ENCODE measurements at regions not wholly inside any gene's neighbourhood (a gene's known extent, or its start where the extent isn't known, plus 50 kb on each side); places are given as distances from the start of the nearest gene placed in this dataset.

DNA sequence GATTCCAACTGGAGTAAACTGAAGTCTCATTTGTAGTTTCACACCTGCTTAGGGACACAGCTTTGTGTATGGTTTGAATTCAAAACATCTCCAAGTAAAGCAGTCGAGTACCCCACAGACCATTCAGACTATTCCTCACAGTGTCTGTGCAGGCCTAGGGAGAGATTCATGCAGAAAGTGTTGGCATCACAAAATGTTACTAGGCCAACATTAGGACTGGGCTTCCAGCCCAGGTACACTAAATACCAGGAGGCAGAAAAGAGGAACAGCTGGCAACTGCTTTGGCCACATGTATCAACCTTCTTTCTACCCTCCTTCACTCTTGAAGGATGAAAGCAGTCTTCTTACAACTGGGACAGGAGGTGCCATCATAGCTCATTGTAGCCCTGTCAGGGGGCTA, 270.4 kb upstream of the TMEFF2 start:
- no peak overlapping the region for H3K27ac ChIP-seq (ENCODE audit: low read depth, low read length)
- no peaks in the 10 kb centered on the region for H3K4me1 ChIP-seq (ENCODE audit: control insufficient read depth, insufficient read depth, low read length)
- H3K27me3 ChIP-seq (ENCODE audit: control insufficient read depth, insufficient read depth, low read length): no peaks in the 10 kb centered on the region
- H3K4me3 ChIP-seq (ENCODE audit: low read depth, low read length): no peak overlapping the region
- no peaks in the 10 kb centered on the region for H3K9me3 ChIP-seq (ENCODE audit: control insufficient read depth, insufficient read depth, low read depth, low read length)
- H3K36me3 ChIP-seq (ENCODE audit: control insufficient read depth, insufficient read depth, low read length): no peaks in the 10 kb centered on the region
- no peak overlapping the region for H3K9ac ChIP-seq (ENCODE audit: low read length)

GRCh38 chr2:192459422-192459821, 264.7 kb upstream of the TMEFF2 start:
- H3K27me3 ChIP-seq (ENCODE audit: control insufficient read depth, insufficient read depth, low read length): no peaks in the 10 kb centered on the region
- H3K9me3 ChIP-seq (ENCODE audit: control insufficient read depth, insufficient read depth, low read depth, low read length): no peaks in the 10 kb centered on the region
- H3K4me1 ChIP-seq (ENCODE audit: control insufficient read depth, insufficient read depth, low read length): no peaks in the 10 kb centered on the region
- H3K36me3 ChIP-seq (ENCODE audit: control insufficient read depth, insufficient read depth, low read length): no peaks in the 10 kb centered on the region
- H3K27ac ChIP-seq (ENCODE audit: low read depth, low read length): no peak overlapping the region
- no peak overlapping the region for H3K9ac ChIP-seq (ENCODE audit: low read length)
- no peak overlapping the region for H3K4me3 ChIP-seq (ENCODE audit: low read depth, low read length)

- Histone ChIP-seq H3K36me3 (ENCODE audit: control insufficient read depth, insufficient read depth, low read length) (no peaks in the 10 kb centered on the region), H3K4me1 (ENCODE audit: control insufficient read depth, insufficient read depth, low read length) (no peaks in the 10 kb centered on the region), H3K27me3 (ENCODE audit: control insufficient read depth, insufficient read depth, low read length) (no peaks in the 10 kb centered on the region), H3K9ac (ENCODE audit: low read length) (no peak overlapping the region), H3K9me3 (ENCODE audit: control insufficient read depth, insufficient read depth, low read depth, low read length) (no peaks in the 10 kb centered on the region), H3K4me3 (ENCODE audit: low read depth, low read length) (no peak overlapping the region), H3K27ac (ENCODE audit: low read depth, low read length) (no peak overlapping the region)
These were observed 254.1 kb upstream of the TMEFF2 start for GRCh38 chr2:192448881-192449280.

GRCh38 chr2:192444286-192444838, 249.6 kb upstream of the TMEFF2 start:
- no peaks in the 10 kb centered on the region for H3K36me3 ChIP-seq (ENCODE audit: control insufficient read depth, insufficient read depth, low read length)

GRCh38 chr2:192443831-192444230, 249.1 kb upstream of the TMEFF2 start:
- no peak overlapping the region for H3K9ac ChIP-seq (ENCODE audit: low read length)
- no peaks in the 10 kb centered on the region for H3K36me3 ChIP-seq (ENCODE audit: control insufficient read depth, insufficient read depth, low read length)
- H3K9me3 ChIP-seq (ENCODE audit: control insufficient read depth, insufficient read depth, low read depth, low read length): no peaks in the 10 kb centered on the region
- H3K4me1 ChIP-seq (ENCODE audit: control insufficient read depth, insufficient read depth, low read length): no peaks in the 10 kb centered on the region
- H3K27ac ChIP-seq (ENCODE audit: low read depth, low read length): no peak overlapping the region
- H3K4me3 ChIP-seq (ENCODE audit: low read depth, low read length): no peak overlapping the region
- H3K27me3 ChIP-seq (ENCODE audit: control insufficient read depth, insufficient read depth, low read length): no peaks in the 10 kb centered on the region

More at GRCh38 chr2:192444286-192444838, 249.6 kb upstream of the TMEFF2 start:
- Histone ChIP-seq H3K4me1 (ENCODE audit: control insufficient read depth, insufficient read depth, low read length) (no peaks in the 10 kb centered on the region), H3K4me3 (ENCODE audit: low read depth, low read length) (no peak overlapping the region), H3K27me3 (ENCODE audit: control insufficient read depth, insufficient read depth, low read length) (no peaks in the 10 kb centered on the region), H3K9ac (ENCODE audit: low read length) (no peak overlapping the region), H3K27ac (ENCODE audit: low read depth, low read length) (no peak overlapping the region), H3K9me3 (ENCODE audit: control insufficient read depth, insufficient read depth, low read depth, low read length) (no peaks in the 10 kb centered on the region)

DNA sequence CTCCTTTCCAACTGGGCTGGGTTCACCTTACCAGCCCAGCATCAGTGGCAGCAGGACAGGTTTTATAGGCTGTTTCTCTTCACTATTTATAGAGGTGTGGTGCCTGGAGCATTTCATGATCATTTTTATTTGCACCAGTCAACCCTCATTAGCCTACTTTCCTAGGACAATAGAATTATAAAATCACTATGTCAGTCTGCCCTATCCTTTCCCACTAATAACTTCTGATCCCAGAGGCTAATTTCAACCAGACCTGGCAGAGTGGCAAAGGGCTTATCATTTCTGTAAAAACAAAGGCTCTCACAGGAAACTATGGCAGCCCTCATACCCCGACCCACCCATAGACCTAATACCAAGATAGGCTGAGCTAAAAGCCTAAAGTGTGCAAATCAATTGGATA, 243.5 kb upstream of the TMEFF2 start:
- no peak overlapping the region for H3K4me3 ChIP-seq (ENCODE audit: low read depth, low read length)
- no peak overlapping the region for H3K9ac ChIP-seq (ENCODE audit: low read length)
- no peak overlapping the region for H3K27ac ChIP-seq (ENCODE audit: low read depth, low read length)
- H3K27me3 ChIP-seq (ENCODE audit: control insufficient read depth, insufficient read depth, low read length): no peaks in the 10 kb centered on the region
- no peaks in the 10 kb centered on the region for H3K9me3 ChIP-seq (ENCODE audit: control insufficient read depth, insufficient read depth, low read depth, low read length)
- no peaks in the 10 kb centered on the region for H3K36me3 ChIP-seq (ENCODE audit: control insufficient read depth, insufficient read depth, low read length)
- H3K4me1 ChIP-seq (ENCODE audit: control insufficient read depth, insufficient read depth, low read length): no peaks in the 10 kb centered on the region

DNA sequence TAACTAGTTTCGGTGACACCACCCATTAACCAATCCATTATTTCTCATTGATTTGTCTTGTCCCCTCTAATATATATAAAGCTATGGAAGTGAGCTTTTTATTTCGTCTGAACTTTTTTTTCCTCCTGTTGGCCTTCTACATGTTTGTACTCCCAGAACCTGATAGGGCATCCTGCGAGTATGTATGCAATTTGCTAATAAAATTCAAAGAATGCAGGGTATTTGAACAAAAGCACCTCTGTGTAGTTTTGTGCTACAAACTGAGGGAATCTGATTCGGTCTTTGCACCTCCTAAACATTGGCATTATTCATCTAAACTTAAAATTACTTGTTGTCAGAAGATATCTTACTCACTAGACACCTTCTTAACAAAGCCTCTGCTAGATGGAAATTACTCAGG, 242.9 kb upstream of the TMEFF2 start:
- Histone ChIP-seq H3K4me1 (ENCODE audit: control insufficient read depth, insufficient read depth, low read length) (no peaks in the 10 kb centered on the region), H3K9me3 (ENCODE audit: control insufficient read depth, insufficient read depth, low read depth, low read length) (no peaks in the 10 kb centered on the region), H3K4me3 (ENCODE audit: low read depth, low read length) (no peak overlapping the region), H3K36me3 (ENCODE audit: control insufficient read depth, insufficient read depth, low read length) (no peaks in the 10 kb centered on the region), H3K27me3 (ENCODE audit: control insufficient read depth, insufficient read depth, low read length) (no peaks in the 10 kb centered on the region), H3K27ac (ENCODE audit: low read depth, low read length) (peak overlapping the region; percentile 26; the same call in 1 of the 2 replicates), H3K9ac (ENCODE audit: low read length) (no peak overlapping the region)

DNA sequence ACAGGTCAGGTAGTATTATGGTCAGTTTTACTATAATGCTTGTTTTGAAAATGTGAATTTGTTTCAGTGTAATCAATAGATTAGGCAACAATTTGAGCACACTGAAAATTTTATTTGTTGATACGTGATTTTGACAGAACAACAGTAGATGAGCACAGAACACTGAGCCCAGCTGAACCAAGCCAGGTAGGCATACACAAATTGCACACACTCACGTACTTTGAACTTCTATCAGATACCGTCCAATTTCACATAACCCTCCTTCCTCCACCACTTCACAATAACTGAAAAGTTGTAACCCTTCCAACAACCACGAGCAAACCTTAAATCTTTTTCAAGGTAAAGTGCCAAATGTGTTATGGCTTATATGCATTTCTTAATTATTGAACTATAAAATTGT, 229.5 kb upstream of the TMEFF2 start:
- H3K9me3 ChIP-seq (ENCODE audit: control insufficient read depth, insufficient read depth, low read depth, low read length): peaks cover 3% of the 10 kb centered on the region; the same call in 1 of the 2 replicates
- no peaks in the 10 kb centered on the region for H3K4me1 ChIP-seq (ENCODE audit: control insufficient read depth, insufficient read depth, low read length)
- no peaks in the 10 kb centered on the region for H3K36me3 ChIP-seq (ENCODE audit: control insufficient read depth, insufficient read depth, low read length)
- H3K4me3 ChIP-seq (ENCODE audit: low read depth, low read length): no peak overlapping the region
- no peak overlapping the region for H3K27ac ChIP-seq (ENCODE audit: low read depth, low read length)
- no peak overlapping the region for H3K9ac ChIP-seq (ENCODE audit: low read length)
- no peaks in the 10 kb centered on the region for H3K27me3 ChIP-seq (ENCODE audit: control insufficient read depth, insufficient read depth, low read length)

DNA sequence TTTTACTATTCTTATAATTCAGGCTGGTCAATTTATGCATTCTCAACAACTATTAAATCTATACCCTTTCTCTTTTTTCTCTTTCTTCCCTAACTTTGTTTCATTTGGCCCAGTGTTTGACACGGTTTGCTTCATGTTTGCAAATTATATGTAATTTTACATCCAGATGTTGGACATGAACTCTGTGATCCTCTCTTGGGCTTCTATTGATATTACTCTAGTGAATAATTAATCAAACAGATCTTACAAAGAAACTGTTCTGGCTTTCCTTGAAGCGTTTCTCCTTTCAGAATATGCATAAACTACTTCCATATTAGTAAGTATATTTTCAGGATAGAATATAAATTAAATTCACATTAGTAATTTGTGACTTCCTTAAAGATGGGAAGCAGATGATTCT, 225.1 kb upstream of the TMEFF2 start:
- Histone ChIP-seq H3K27ac (ENCODE audit: low read depth, low read length) (no peak overlapping the region), H3K4me3 (ENCODE audit: low read depth, low read length) (no peak overlapping the region), H3K36me3 (ENCODE audit: control insufficient read depth, insufficient read depth, low read length) (no peaks in the 10 kb centered on the region), H3K9me3 (ENCODE audit: control insufficient read depth, insufficient read depth, low read depth, low read length) (peaks cover 6% of the 10 kb centered on the region), H3K4me1 (ENCODE audit: control insufficient read depth, insufficient read depth, low read length) (no peaks in the 10 kb centered on the region), H3K27me3 (ENCODE audit: control insufficient read depth, insufficient read depth, low read length) (no peaks in the 10 kb centered on the region), H3K9ac (ENCODE audit: low read length) (no peak overlapping the region)

DNA sequence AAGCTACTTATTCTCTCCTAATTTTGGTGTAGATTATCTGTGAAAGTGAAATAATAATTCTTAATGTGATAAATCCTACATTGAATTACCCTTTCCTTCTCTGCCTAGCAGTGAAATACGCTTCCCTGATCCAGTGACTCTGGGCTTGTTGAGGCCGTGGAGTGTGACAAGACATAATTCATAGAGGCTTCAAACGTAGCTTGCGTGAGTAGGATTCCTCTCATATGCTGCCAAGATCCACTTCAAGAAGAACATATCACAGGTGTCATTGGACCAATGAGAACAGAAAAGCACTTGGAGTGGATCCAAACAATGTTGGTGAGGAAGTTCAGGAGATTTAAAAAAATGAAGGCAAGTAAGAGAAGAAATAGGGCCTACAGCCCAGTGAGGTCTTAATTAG, 221.3 kb upstream of the TMEFF2 start:
- H3K4me3 ChIP-seq (ENCODE audit: low read depth, low read length): no peak overlapping the region
- no peaks in the 10 kb centered on the region for H3K27me3 ChIP-seq (ENCODE audit: control insufficient read depth, insufficient read depth, low read length)
- no peaks in the 10 kb centered on the region for H3K4me1 ChIP-seq (ENCODE audit: control insufficient read depth, insufficient read depth, low read length)
- peaks cover 17% of the 10 kb centered on the region for H3K9me3 ChIP-seq (ENCODE audit: control insufficient read depth, insufficient read depth, low read depth, low read length)
- H3K36me3 ChIP-seq (ENCODE audit: control insufficient read depth, insufficient read depth, low read length): no peaks in the 10 kb centered on the region
- no peak overlapping the region for H3K27ac ChIP-seq (ENCODE audit: low read depth, low read length)
- no peak overlapping the region for H3K9ac ChIP-seq (ENCODE audit: low read length)

DNA sequence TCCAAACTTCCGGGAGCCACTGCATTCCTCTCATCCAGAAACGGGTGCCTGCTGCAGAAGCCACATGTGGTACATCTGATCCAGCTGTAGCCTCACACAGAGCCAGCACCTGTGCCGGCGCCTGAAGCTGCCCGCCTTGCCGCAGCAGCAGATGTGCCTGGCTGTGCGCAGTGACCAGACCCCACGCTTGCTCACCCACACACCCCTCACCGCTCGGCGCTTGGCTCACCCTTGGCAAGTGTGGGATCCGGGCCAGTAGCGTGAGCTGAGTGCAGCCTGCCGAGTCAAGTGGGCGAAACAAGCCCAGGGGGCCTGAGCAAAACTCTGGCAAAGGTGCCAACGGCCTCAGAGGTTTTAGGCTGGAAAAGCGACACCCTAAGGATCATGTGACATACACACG, 220.1 kb upstream of the TMEFF2 start:
- Histone ChIP-seq H3K9ac (ENCODE audit: low read length) (no peak overlapping the region), H3K27ac (ENCODE audit: low read depth, low read length) (no peak overlapping the region), H3K4me1 (ENCODE audit: control insufficient read depth, insufficient read depth, low read length) (no peaks in the 10 kb centered on the region), H3K4me3 (ENCODE audit: low read depth, low read length) (no peak overlapping the region), H3K9me3 (ENCODE audit: control insufficient read depth, insufficient read depth, low read depth, low read length) (peaks cover 17% of the 10 kb centered on the region), H3K36me3 (ENCODE audit: control insufficient read depth, insufficient read depth, low read length) (no peaks in the 10 kb centered on the region), H3K27me3 (ENCODE audit: control insufficient read depth, insufficient read depth, low read length) (no peaks in the 10 kb centered on the region)
